ENCODE measurements at regions not wholly inside any gene's neighbourhood (a gene's known extent, or its start where the extent isn't known, plus 50 kb on each side); places are given as distances from the start of the nearest gene placed in this dataset.

- Histone ChIP-seq H3K27ac (ENCODE audit: low read depth, low read length) (no peak overlapping the region), H3K36me3 (ENCODE audit: control insufficient read depth in 5 of 5, insufficient read depth in 5 of 5, low read length in 5 of 5) (no peaks in the 10 kb centered on the region)
These were observed 132.8 kb downstream of the OR2K2 start for GRCh38 chr9:111197256-111197655.

GRCh38 chr9:111195766-111196165 lies 134.3 kb downstream of the OR2K2 start:
- Histone ChIP-seq H3K4me1 (ENCODE audit: control insufficient read depth in 5 of 5, insufficient read depth in 5 of 5, low read length in 5 of 5) (no peaks in the 10 kb centered on the region), H3K9me3 (ENCODE audit: control insufficient read depth in 5 of 5, low read length in 5 of 5) (peaks cover 0 to 6% (median 0%) of the 10 kb centered on the region in 5 donors), H3K27ac (ENCODE audit: low read depth, low read length) (no peak overlapping the region), H3K9ac (ENCODE audit: low read length in 5 of 5) (no peak overlapping the region), H3K4me3 (ENCODE audit: low read depth in 1 of 5, low read length in 5 of 5) (no peak overlapping the region), H3K27me3 (ENCODE audit: control insufficient read depth in 5 of 5, insufficient read depth in 4 of 5, low read length in 5 of 5) (no peaks in the 10 kb centered on the region), H3K36me3 (ENCODE audit: control insufficient read depth in 5 of 5, insufficient read depth in 5 of 5, low read length in 5 of 5) (no peaks in the 10 kb centered on the region)

More at GRCh38 chr9:111197256-111197655, 132.8 kb downstream of the OR2K2 start:
- peaks cover 0 to 6% (median 0%) of the 10 kb centered on the region in 5 donors for H3K9me3 ChIP-seq (ENCODE audit: control insufficient read depth in 5 of 5, low read length in 5 of 5)
- no peak overlapping the region for H3K4me3 ChIP-seq (ENCODE audit: low read depth in 1 of 5, low read length in 5 of 5)
- H3K27me3 ChIP-seq (ENCODE audit: control insufficient read depth in 5 of 5, insufficient read depth in 4 of 5, low read length in 5 of 5): no peaks in the 10 kb centered on the region
- H3K9ac ChIP-seq (ENCODE audit: low read length in 5 of 5): no peak overlapping the region
- H3K4me1 ChIP-seq (ENCODE audit: control insufficient read depth in 5 of 5, insufficient read depth in 5 of 5, low read length in 5 of 5): no peaks in the 10 kb centered on the region

DNA sequence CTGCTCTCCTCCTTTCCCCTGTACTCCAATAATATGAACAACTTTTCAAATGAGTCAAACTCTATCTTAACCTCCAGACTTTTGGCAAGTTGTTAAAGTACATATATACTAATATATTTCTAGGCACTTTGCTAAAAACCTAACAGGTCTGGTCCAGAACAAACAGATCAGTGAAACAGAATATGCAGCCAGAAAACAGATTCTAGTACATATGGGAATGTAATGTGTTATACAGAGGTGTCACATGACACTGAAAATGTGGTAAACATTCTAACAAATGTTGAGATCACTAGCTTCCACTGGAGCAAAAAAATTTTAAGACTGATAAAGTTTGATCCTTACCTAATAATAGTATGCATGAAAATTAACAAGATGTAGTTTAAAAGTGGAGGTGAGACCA lies 136.9 kb downstream of the OR2K2 start:
- Histone ChIP-seq H3K9me3 (ENCODE audit: control insufficient read depth in 5 of 5, low read length in 5 of 5) (no peaks in the 10 kb centered on the region), H3K9ac (ENCODE audit: low read length in 5 of 5) (no peak overlapping the region), H3K4me3 (ENCODE audit: low read depth in 1 of 5, low read length in 5 of 5) (no peak overlapping the region), H3K27me3 (ENCODE audit: control insufficient read depth in 5 of 5, insufficient read depth in 4 of 5, low read length in 5 of 5) (no peaks in the 10 kb centered on the region), H3K4me1 (ENCODE audit: control insufficient read depth in 5 of 5, insufficient read depth in 5 of 5, low read length in 5 of 5) (no peaks in the 10 kb centered on the region), H3K27ac (ENCODE audit: low read depth, low read length) (no peak overlapping the region), H3K36me3 (ENCODE audit: control insufficient read depth in 5 of 5, insufficient read depth in 5 of 5, low read length in 5 of 5) (no peaks in the 10 kb centered on the region)

DNA sequence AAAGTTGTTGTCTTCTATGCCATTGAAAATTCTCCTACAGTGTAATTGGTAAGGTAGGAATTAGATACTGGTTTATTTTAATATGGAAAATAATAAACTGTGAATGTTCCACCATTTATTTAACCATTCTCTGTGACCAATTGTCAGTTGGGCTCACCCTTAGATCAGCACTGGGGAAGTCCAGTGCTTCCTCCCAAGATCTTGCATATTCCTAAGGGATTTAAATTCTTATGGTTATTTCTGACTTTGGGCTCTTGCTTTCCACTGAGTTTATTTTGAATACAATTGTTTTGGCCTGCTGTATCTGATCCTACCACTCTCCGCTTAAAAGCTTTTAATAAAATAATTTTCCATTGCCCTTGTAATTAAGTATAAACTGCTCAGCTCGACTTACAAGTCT lies 137.4 kb downstream of the OR2K2 start:
- no peaks in the 10 kb centered on the region for H3K27me3 ChIP-seq (ENCODE audit: control insufficient read depth in 5 of 5, insufficient read depth in 4 of 5, low read length in 5 of 5)
- H3K36me3 ChIP-seq (ENCODE audit: control insufficient read depth in 5 of 5, insufficient read depth in 5 of 5, low read length in 5 of 5): no peaks in the 10 kb centered on the region
- H3K27ac ChIP-seq (ENCODE audit: low read depth, low read length): no peak overlapping the region
- H3K4me1 ChIP-seq (ENCODE audit: control insufficient read depth in 5 of 5, insufficient read depth in 5 of 5, low read length in 5 of 5): no peaks in the 10 kb centered on the region
- no peaks in the 10 kb centered on the region for H3K9me3 ChIP-seq (ENCODE audit: control insufficient read depth in 5 of 5, low read length in 5 of 5)
- no peak overlapping the region for H3K4me3 ChIP-seq (ENCODE audit: low read depth in 1 of 5, low read length in 5 of 5)
- no peak overlapping the region for H3K9ac ChIP-seq (ENCODE audit: low read length in 5 of 5)

GRCh38 chr9:111190347-111190746 lies 139.7 kb downstream of the OR2K2 start:
- Histone ChIP-seq H3K4me1 (ENCODE audit: control insufficient read depth in 5 of 5, insufficient read depth in 5 of 5, low read length in 5 of 5) (no peaks in the 10 kb centered on the region), H3K9ac (ENCODE audit: low read length in 5 of 5) (no peak overlapping the region), H3K4me3 (ENCODE audit: low read depth in 1 of 5, low read length in 5 of 5) (no peak overlapping the region), H3K9me3 (ENCODE audit: control insufficient read depth in 5 of 5, low read length in 5 of 5) (no peaks in the 10 kb centered on the region), H3K27ac (ENCODE audit: low read depth, low read length) (no peak overlapping the region), H3K27me3 (ENCODE audit: control insufficient read depth in 5 of 5, insufficient read depth in 4 of 5, low read length in 5 of 5) (no peaks in the 10 kb centered on the region), H3K36me3 (ENCODE audit: control insufficient read depth in 5 of 5, insufficient read depth in 5 of 5, low read length in 5 of 5) (no peaks in the 10 kb centered on the region)

DNA sequence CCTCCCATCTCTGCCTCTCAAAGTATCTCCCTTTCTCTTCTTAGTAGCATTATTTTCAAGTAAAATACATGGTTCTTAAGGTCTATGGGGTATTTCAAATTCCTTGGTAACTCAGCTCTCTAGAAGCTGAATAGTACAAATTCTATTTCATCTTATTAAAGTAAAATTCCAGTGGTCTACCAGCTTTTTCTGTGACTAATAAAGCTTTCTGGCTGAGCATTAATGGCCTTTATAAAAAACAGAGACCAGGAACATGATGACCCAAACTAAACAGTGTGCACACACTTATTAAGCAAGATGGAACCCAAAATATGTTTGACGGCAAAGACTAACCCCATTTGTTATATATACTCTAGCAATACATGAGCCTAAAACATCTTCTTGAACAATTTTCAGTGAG lies 142.6 kb downstream of the OR2K2 start:
- H3K4me3 ChIP-seq (ENCODE audit: low read depth in 1 of 5, low read length in 5 of 5): no peak overlapping the region
- no peaks in the 10 kb centered on the region for H3K36me3 ChIP-seq (ENCODE audit: control insufficient read depth in 5 of 5, insufficient read depth in 5 of 5, low read length in 5 of 5)
- H3K9ac ChIP-seq (ENCODE audit: low read length in 5 of 5): no peak overlapping the region
- H3K9me3 ChIP-seq (ENCODE audit: control insufficient read depth in 5 of 5, low read length in 5 of 5): no peaks in the 10 kb centered on the region
- no peak overlapping the region for H3K27ac ChIP-seq (ENCODE audit: low read depth, low read length)
- no peaks in the 10 kb centered on the region for H3K4me1 ChIP-seq (ENCODE audit: control insufficient read depth in 5 of 5, insufficient read depth in 5 of 5, low read length in 5 of 5)
- H3K27me3 ChIP-seq (ENCODE audit: control insufficient read depth in 5 of 5, insufficient read depth in 4 of 5, low read length in 5 of 5): no peaks in the 10 kb centered on the region

DNA sequence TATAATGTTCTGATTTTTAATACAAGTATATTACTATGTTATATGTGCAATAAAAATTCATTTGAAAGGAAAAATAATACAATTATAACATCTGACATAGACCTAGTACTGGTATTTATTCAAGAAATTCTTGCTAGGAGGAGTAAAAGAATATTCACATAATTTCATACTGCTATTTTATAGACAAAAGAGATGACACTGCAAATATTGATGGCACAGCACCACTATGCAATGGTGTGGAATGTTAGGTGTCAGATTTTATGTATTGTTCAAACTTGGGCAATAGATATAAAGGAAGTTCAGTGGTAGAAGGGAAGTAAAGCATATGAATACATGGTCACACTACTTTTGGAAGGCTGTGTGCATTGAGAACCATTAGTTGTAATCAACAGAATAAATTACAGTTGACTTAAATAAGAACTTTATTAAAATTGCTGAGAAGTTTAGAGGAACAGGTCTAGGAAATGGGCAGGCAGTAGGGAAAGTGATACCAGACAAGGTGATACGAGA lies 143.9 kb downstream of the OR2K2 start:
- no peak overlapping the region for H3K27ac ChIP-seq (ENCODE audit: low read depth, low read length)
- H3K36me3 ChIP-seq (ENCODE audit: control insufficient read depth in 5 of 5, insufficient read depth in 5 of 5, low read length in 5 of 5): no peaks in the 10 kb centered on the region
- H3K4me1 ChIP-seq (ENCODE audit: control insufficient read depth in 5 of 5, insufficient read depth in 5 of 5, low read length in 5 of 5): no peaks in the 10 kb centered on the region
- no peak overlapping the region for H3K4me3 ChIP-seq (ENCODE audit: low read depth in 1 of 5, low read length in 5 of 5)
- H3K9ac ChIP-seq (ENCODE audit: low read length in 5 of 5): no peak overlapping the region
- no peaks in the 10 kb centered on the region for H3K27me3 ChIP-seq (ENCODE audit: control insufficient read depth in 5 of 5, insufficient read depth in 4 of 5, low read length in 5 of 5)
- H3K9me3 ChIP-seq (ENCODE audit: control insufficient read depth in 5 of 5, low read length in 5 of 5): no peaks in the 10 kb centered on the region

GRCh38 chr9:111180811-111181210 lies 142.5 kb upstream of the LPAR1 start:
- Histone ChIP-seq H3K9me3 (ENCODE audit: control insufficient read depth in 5 of 5, low read length in 5 of 5) (no peaks in the 10 kb centered on the region), H3K27ac (ENCODE audit: low read depth, low read length) (no peak overlapping the region), H3K27me3 (ENCODE audit: control insufficient read depth in 5 of 5, insufficient read depth in 4 of 5, low read length in 5 of 5) (no peaks in the 10 kb centered on the region), H3K4me3 (ENCODE audit: low read depth in 1 of 5, low read length in 5 of 5) (no peak overlapping the region), H3K36me3 (ENCODE audit: control insufficient read depth in 5 of 5, insufficient read depth in 5 of 5, low read length in 5 of 5) (no peaks in the 10 kb centered on the region), H3K4me1 (ENCODE audit: control insufficient read depth in 5 of 5, insufficient read depth in 5 of 5, low read length in 5 of 5) (peaks cover 0 to 3% (median 0%) of the 10 kb centered on the region in 5 donors), H3K9ac (ENCODE audit: low read length in 5 of 5) (no peak overlapping the region)

DNA sequence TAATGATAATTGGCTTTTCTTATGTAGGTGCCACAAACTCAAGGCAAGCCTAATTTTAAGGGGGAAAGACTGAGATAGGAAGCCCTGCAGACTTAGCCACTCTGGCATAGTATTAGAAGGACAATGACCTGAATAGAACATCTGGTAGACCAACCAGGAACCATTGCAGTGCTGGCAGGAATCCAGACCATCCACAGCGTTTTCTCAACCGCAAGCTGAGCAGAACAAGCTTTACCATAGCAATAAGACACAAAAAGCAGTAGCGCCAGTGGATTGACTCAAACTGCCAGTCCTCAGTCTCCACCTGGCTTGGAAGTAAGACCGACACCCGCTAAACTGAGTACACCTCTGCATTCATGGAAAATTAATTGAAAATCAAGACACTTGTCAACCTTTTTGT lies 141.3 kb upstream of the LPAR1 start:
- H3K9ac ChIP-seq (ENCODE audit: low read length in 5 of 5): no peak overlapping the region
- H3K27ac ChIP-seq (ENCODE audit: low read depth, low read length): no peak overlapping the region
- no peaks in the 10 kb centered on the region for H3K27me3 ChIP-seq (ENCODE audit: control insufficient read depth in 5 of 5, insufficient read depth in 4 of 5, low read length in 5 of 5)
- H3K4me1 ChIP-seq (ENCODE audit: control insufficient read depth in 5 of 5, insufficient read depth in 5 of 5, low read length in 5 of 5): peaks cover 0 to 3% (median 0%) of the 10 kb centered on the region in 5 donors
- H3K9me3 ChIP-seq (ENCODE audit: control insufficient read depth in 5 of 5, low read length in 5 of 5): no peaks in the 10 kb centered on the region
- no peak overlapping the region for H3K4me3 ChIP-seq (ENCODE audit: low read depth in 1 of 5, low read length in 5 of 5)
- no peaks in the 10 kb centered on the region for H3K36me3 ChIP-seq (ENCODE audit: control insufficient read depth in 5 of 5, insufficient read depth in 5 of 5, low read length in 5 of 5)

DNA sequence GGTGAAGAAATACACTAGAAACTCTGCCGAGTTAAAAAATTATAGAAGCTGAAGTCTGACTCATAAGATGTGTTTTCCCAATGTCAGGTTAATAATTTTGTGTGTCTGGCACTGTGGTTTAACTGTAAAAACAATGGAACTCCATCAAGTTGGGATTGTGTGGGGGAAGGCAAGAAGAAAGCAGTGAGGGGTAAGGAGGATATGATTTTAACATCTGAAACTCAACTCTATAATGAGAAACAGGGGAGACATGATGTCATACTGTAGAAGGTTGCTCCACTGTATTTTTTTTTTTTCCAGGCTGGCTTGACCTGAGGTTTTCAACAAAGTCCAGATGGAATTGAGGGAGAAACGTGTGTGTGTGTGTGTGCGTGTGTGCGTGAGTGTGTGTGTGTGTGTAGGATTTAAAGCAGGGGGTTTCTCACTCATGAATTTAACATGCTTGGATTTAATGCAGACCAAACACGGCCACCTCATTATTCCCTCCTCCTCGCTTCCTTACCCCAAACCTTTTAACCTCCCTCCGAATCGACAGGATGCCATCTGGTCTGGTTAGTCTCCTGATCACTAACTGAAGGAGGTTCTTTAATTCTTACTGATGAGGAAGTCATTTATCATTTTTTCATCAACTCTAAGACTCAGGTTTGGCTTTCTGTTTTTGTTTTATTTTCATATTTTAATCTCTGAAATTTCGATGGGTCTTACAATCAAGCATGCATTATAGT lies 140.2 kb upstream of the LPAR1 start:
- no peak overlapping the region for H3K9ac ChIP-seq (ENCODE audit: low read length in 5 of 5)
- H3K27me3 ChIP-seq (ENCODE audit: control insufficient read depth in 5 of 5, insufficient read depth in 4 of 5, low read length in 5 of 5): no peaks in the 10 kb centered on the region
- H3K4me1 ChIP-seq (ENCODE audit: control insufficient read depth in 5 of 5, insufficient read depth in 5 of 5, low read length in 5 of 5): peaks cover 0 to 3% (median 0%) of the 10 kb centered on the region in 5 donors
- no peak overlapping the region for H3K4me3 ChIP-seq (ENCODE audit: low read depth in 1 of 5, low read length in 5 of 5)
- no peak overlapping the region for H3K27ac ChIP-seq (ENCODE audit: low read depth, low read length)
- no peaks in the 10 kb centered on the region for H3K36me3 ChIP-seq (ENCODE audit: control insufficient read depth in 5 of 5, insufficient read depth in 5 of 5, low read length in 5 of 5)
- H3K9me3 ChIP-seq (ENCODE audit: control insufficient read depth in 5 of 5, low read length in 5 of 5): no peaks in the 10 kb centered on the region

Data from subcutaneous abdominal adipose tissue (tissue), 5 donors.